PFSK-1 (cell line): ENCODE measurements at regions not wholly inside any gene's neighbourhood (a gene's known extent, or its start where the extent isn't known, plus 50 kb on each side); places are given as distances from the start of the nearest gene placed in this dataset.

Experiments used
- POLR2AphosphoS5 ChIP-seq: IDR thresholded peaks from 2 replicates; pipeline ENCODE4 v1.6.1; 2012; ENCODE audit warnings: low read depth, mild to moderate bottlenecking, control low read depth, low read length, moderate library complexity
- REST ChIP-seq, 2 experiments: IDR thresholded peaks; 2 replicates each; pipeline versions ENCODE4 v1.6.1 to v1.8.0; 2011 to 2012; ENCODE audit warnings: low read depth in 2 of 2, low read length in 2 of 2, control low read depth in 1 of 2, inconsistent platforms in 1 of 2, mild to moderate bottlenecking in 1 of 2, moderate library complexity in 1 of 2; ENCODE audit not compliant: insufficient read depth in 1 of 2

GRCh38 chr5:25489834-25490538 lies 845.2 kb upstream of the CDH10 start:
- TF ChIP-seq POLR2AphosphoS5: no peak
- no peak for TF ChIP-seq REST (IDR thresholded peaks at IDR 0.05; ENCODE audit: insufficient read depth in 1 of 2, low read depth in 2 of 2, low read length in 2 of 2)
